ENCODE measurements at regions not wholly inside any gene's neighbourhood (a gene's known extent, or its start where the extent isn't known, plus 50 kb on each side); places are given as distances from the start of the nearest gene placed in this dataset.
"Not testable (repeated sequence)": the region's sequence is repeated elsewhere in the genome, so short reads cannot be mapped to it uniquely, and the experiment has no call there.

DNA sequence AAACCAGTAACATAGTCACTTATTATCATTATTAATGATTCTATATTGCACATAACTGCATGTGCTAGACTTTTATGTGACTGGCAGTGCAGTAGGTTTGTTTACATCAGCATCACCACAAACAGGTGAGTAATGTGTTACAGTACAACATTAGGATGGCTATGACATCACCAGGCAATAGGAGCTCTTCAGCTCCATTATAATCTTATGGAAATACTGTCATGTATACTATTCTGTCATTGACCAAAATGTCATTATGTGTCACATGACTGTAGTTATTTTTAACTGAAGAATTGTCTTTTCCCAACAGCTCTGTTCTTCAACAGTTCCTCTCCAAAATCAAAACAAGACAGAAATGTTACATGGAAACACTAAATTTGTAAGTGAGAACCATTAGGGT lies 96.3 kb downstream of the C18orf54 start:
- no peak for DNase-seq
- Histone ChIP-seq H3K36me3 (no peaks in the 10 kb centered on the region), H3K27ac (no peak overlapping the region), H3K27me3 (no peaks in the 10 kb centered on the region), H3K4me1 (no peaks in the 10 kb centered on the region), H3K4me3 (no peak overlapping the region), H3K9me3 (no peaks in the 10 kb centered on the region)
- TF ChIP-seq POLR2A (IDR thresholded peaks at IDR 0.05), result no peak
- TF ChIP-seq, protein P1, sequence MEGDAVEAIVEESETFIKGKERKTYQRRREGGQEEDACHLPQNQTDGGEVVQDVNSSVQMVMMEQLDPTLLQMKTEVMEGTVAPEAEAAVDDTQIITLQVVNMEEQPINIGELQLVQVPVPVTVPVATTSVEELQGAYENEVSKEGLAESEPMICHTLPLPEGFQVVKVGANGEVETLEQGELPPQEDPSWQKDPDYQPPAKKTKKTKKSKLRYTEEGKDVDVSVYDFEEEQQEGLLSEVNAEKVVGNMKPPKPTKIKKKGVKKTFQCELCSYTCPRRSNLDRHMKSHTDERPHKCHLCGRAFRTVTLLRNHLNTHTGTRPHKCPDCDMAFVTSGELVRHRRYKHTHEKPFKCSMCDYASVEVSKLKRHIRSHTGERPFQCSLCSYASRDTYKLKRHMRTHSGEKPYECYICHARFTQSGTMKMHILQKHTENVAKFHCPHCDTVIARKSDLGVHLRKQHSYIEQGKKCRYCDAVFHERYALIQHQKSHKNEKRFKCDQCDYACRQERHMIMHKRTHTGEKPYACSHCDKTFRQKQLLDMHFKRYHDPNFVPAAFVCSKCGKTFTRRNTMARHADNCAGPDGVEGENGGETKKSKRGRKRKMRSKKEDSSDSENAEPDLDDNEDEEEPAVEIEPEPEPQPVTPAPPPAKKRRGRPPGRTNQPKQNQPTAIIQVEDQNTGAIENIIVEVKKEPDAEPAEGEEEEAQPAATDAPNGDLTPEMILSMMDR (IDR thresholded peaks at IDR 0.05), result no peak

DNA sequence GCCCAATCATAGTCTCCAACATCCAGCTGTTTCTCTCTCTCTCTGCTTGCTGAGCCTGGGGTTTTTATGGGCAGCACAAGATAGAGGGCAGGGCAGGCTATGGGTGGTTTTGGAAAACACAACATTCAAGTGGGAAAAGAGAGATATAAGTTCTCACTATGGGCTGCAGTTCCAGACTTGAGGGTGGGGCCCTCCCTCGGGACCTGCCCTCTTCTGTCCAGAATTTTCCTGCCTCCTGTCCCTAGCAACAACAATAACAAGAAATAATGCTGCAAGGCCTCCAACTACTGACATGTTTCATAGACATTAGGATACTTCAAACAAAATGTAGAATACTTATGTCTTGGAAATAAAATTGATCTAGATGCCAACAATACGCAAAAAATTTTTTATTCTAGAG lies 107.8 kb downstream of the C18orf54 start:
- Histone ChIP-seq H3K9me3 (peaks cover 0 to 3% (median 0%) of the 10 kb centered on the region in 4 donors), H3K36me3 (no peaks in the 10 kb centered on the region), H3K27me3 (no peaks in the 10 kb centered on the region), H3K4me3 (no peak overlapping the region), H3K4me1 (no peaks in the 10 kb centered on the region), H3K27ac (no peak overlapping the region)
- TF ChIP-seq, protein P1 (IDR thresholded peaks at IDR 0.05), result no peak
- no peak for TF ChIP-seq POLR2A (IDR thresholded peaks at IDR 0.05)
- no peak for DNase-seq

DNA sequence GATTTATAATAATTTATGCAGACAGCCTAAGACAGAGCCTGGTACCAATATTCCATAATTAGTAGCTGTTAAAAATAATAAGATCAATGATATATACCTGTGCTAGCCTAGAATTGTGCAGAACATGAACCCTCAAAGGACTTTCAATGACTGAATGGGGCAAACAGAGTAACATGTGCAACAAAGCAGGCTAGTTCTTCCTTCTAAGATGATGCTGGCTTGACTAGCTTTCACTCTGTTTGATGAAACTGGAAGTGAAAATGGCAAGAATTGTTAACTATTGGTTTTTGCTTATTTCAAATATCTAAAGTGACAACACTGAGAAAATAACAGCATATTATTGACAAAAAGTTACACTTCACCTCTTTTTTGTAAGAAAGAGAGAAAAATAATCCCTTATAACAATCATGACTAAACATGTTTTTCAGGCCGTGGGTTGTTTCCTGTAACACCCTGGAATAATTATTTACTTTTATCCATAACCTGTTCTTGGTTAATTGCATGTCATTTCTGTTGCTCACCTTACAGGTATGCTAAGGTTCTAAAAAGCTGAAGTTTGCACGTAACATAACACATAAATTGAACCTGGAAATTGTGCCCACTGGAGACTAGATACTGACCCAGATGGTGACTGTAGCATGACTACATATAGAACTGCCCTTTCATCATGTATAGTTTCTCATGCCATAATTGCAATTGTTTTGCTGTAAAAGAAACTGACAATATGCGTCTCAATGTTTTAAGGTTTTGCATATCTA lies 108.7 kb downstream of the C18orf54 start:
- no peaks in the 10 kb centered on the region for H3K36me3 ChIP-seq
- TF ChIP-seq, protein P1 (IDR thresholded peaks at IDR 0.05), result no peak
- TF ChIP-seq POLR2A (IDR thresholded peaks at IDR 0.05), result no peak
- no peak overlapping the region for H3K4me3 ChIP-seq
- H3K27ac ChIP-seq, result no peak overlapping the region
- no peak for DNase-seq
- no peaks in the 10 kb centered on the region for H3K27me3 ChIP-seq
- H3K4me1 ChIP-seq, result no peaks in the 10 kb centered on the region
- peaks cover 0 to 3% (median 0%) of the 10 kb centered on the region in 4 donors for H3K9me3 ChIP-seq

DNA sequence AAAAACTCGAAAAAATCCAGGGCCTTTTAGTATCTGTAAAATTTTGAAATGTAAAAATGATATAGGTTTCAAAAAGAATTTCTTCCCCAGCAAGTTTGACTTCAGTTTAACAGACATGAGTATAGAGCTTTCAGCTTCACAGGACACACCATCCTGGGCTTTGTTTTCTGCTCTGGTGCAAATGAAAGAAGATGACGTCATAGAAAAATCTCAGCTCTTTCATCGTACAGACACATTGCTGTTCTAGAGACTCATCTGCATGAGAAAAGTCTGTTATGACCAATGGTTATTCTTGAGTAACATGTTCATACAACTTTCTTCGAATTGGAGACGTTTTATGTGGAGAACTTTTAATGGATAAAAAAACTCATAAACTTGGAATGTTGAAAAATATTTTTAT lies 111.7 kb upstream of the DYNAP start:
- Histone ChIP-seq H3K4me1 (no peaks in the 10 kb centered on the region), H3K36me3 (no peaks in the 10 kb centered on the region), H3K4me3 (no peak overlapping the region), H3K9me3 (no peaks in the 10 kb centered on the region), H3K27me3 (no peaks in the 10 kb centered on the region), H3K27ac (no peak overlapping the region)
- no peak for DNase-seq
- TF ChIP-seq, protein P1 (IDR thresholded peaks at IDR 0.05), result no peak
- TF ChIP-seq POLR2A (IDR thresholded peaks at IDR 0.05), result no peak

DNA sequence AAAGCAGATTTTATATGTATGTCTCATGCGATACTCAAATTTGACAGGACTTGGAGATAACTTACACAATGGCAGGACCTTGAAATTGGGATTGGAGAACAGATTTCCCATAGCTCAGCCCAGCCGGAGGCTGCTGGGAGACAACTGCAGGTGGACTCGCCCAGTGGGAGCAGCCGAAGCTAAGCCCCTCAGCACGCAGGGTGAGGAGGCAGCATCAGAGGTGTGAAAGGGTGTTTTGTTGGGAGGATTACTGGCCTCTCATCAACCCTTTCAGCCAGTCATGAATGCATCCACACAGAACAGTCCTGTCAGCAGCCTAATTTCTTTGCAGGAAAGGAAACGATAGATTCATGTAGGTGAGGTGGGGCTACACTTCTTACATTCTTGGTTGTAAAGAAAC lies 110.4 kb upstream of the DYNAP start:
- H3K27ac ChIP-seq, result no peak overlapping the region
- TF ChIP-seq, protein P1 (IDR thresholded peaks at IDR 0.05), result no peak
- no peak for TF ChIP-seq POLR2A (IDR thresholded peaks at IDR 0.05)
- H3K4me3 ChIP-seq, result no peak overlapping the region
- DNase-seq, result no peak
- no peaks in the 10 kb centered on the region for H3K36me3 ChIP-seq
- no peaks in the 10 kb centered on the region for H3K9me3 ChIP-seq
- no peaks in the 10 kb centered on the region for H3K4me1 ChIP-seq
- no peaks in the 10 kb centered on the region for H3K27me3 ChIP-seq

DNA sequence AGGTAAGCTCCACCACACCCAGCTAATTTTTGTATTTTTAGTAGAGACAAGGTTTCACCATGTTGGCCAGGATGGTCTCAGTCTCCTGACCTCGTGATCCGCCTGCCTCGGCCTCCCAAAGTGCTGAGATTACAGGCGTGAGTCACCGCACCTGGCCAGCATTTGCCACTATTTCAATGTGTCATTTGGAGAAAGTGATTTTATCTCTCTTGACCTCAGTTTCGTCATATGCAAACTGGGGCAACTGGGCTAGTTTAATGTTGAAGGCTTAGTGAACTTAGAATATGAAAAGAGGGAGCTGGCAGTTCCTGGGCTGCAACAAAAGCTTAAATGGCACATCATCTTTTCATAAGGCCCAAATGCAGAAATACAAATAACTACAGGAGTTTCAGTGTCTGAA lies 88.6 kb upstream of the DYNAP start:
- not testable (repeated sequence) for H3K36me3 ChIP-seq, H3K9me3 ChIP-seq, DNase-seq, H3K4me1 ChIP-seq, H3K27ac ChIP-seq, H3K4me3 ChIP-seq, H3K27me3 ChIP-seq
